GM18909 (cell line): ENCODE measurements at regions not wholly inside any gene's neighbourhood (a gene's known extent, or its start where the extent isn't known, plus 50 kb on each side); places are given as distances from the start of the nearest gene placed in this dataset.
A peak's percentile ranks its signal among the peaks of the same experiment; 100 is the strongest.
"Not testable (repeated sequence)": the region's sequence is repeated elsewhere in the genome, so short reads cannot be mapped to it uniquely, and the experiment has no call there.

Source experiments
- ATAC-seq: cut with Tn5 transposase; IDR thresholded peaks from one replicate; pipeline ENCODE4 v1.9.1; 2021; ENCODE audit warnings: mild to moderate bottlenecking; ENCODE audit not compliant: unreplicated experiment, poor library complexity

DNA sequence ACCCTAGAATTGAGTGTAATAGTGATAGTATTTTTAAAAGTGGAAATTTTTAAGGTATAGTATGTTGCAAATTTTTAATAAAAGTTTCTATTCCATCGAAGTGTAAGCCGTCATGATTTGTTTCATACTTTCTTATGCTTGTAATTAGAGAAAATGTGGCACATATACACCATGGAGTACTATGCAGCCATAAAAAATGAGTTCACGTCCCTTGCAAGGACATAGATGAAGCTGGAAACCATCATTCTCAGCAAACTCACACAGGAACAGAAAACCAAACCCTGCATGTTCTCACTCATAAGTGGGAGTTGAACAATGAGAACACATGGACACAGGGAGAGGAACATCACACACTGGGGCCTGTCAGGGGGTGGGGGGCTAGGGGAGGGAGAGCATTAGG, 350.9 kb downstream of the UTRN start:
- ATAC-seq = not testable (repeated sequence)

DNA sequence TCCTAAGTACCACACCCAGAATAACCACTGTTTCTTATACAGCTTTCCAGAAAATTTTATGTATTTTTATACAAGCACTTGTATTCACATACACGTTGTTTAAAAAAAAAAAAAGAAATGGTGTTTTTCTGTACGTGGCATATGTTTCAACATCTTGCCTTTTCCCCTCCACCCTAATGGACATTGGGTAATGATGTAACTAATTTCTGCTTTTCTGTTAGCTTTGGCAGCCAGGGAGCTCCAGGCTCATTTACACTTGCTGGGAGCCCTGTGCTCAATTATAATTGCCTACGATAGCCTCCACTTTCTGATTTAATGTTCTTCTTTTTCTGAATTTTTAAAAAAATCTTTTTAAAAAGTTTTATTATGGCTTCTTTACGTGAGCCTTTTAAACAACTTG, 352.4 kb downstream of the UTRN start:
- ATAC-seq = no peak

DNA sequence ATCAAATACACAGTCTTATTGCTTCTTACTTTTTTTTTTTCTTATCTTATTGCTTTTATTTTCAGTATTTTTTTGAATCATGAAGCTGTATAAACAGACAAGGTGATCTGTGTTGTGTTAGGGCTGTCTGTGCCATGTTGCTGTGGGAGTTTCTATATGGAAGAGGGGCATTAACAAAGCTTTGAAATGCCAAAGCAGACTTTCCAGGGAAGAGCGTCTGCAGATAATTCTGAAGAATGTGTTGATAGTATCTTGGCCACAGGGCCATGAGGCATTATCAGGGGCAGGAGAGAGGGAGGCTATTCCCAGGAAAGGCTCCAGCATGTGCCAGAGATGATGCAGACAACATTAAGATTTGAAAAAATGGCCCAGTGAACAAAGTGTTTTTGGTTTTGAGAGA, 354.5 kb downstream of the UTRN start:
- ATAC-seq = no peak

DNA sequence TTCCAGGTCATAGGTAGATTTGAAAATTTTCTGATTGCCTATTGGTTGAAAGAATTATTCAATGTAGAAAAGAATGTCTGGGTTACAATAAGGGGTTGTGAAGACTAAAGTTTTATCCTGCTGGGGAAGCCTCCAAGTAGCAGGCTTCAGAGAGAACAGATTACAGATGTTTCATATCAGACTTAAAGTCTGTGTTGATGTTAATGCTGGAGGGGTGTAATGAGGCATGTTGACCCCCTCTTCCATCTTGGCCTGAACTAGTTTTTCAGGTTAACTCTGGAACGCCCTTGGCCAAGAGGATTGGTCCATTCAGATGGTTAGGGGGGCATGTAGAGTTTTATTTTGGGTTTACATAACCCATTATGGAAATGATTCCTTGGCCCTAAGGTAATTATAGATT, 356.2 kb downstream of the UTRN start:
- ATAC-seq = no peak

DNA sequence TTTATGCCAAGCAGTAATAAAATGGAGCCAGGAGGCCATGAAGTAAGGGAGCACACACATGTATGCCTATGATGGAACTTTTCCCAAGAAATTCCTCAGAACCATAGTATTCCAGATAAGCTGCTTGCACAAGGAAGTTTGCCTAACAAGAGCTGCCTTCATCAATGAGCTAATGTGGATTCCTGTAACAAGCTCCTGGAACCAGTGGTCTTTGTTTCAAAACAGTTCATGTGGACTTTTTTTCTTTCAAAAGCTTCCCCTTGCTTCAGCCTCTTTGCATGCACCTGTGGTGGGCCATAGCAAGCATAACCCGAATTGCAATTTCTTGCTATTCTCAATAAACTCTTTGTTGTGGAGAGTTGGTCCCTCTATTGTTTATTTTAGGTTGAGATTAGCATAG, 359.6 kb downstream of the UTRN start:
- ATAC-seq = no peak

DNA sequence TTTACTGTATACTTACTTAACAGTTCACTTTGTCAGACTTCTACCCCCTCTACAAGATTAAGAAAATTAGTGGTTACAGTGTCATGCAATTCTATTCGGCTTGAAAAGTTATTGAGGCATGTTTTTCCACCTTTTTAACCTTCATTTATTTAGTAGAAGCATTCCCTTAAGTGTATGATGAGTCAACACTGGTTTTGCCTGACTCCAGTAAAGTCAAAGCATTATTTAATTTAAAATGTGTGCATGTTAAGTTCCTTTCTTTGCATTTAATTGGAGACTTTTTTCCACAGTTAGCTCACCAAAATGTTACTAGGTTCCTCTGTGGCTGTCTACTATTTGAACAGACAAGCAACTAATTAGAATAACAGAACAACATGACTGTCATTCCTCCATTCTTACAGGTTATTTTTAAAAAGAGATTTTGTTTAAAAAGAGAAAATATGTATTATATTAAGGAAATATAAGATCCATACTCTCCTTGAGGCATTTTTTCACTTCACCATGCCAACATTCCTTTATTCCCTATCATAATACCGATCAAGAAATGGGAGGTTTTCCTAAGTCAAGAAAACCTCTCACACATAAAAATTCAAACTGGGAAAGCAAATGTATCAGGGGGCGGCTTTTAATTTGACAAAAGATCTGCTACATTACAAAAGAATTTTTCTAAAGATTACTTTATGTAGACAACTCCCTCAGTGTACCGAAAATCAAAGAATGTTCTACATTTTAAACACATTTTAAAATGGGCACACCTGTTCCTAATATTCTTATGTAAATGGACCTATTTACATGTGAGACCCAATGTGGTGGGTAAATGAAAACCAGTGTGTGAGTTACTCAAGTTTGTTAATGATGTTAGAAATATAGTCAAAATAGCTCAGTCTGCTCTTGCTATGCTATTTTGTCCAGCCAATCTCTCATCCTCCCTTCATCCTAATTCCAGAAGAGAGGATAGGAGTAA, 361.2 kb downstream of the UTRN start:
- ATAC-seq = no peak

DNA sequence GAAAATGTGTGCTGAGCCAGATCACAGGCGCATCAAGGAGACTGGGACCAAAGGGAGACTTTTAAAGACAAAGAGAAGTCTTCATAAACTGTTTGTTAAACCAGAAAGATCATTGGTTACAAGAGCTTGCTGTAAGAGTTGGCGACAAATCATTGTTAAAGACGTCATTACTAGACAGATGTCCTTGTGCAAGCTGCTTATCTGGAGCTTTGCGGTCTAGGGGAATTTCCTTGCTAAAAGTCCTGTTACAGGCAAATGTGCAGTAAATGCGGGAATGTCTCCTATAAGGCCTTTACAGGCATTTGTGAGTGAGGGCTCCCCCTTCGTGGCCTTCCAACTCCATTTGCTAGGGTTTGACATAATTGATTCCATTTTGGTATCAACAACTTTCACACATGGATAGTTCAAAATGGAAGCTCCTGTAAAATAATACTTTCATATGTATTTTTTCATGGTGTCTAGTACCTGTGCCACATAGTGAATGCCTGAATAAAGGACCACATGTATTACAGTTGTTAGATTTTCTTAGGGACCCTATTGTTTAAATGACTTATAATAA, 362.4 kb downstream of the UTRN start:
- no peak for ATAC-seq

DNA sequence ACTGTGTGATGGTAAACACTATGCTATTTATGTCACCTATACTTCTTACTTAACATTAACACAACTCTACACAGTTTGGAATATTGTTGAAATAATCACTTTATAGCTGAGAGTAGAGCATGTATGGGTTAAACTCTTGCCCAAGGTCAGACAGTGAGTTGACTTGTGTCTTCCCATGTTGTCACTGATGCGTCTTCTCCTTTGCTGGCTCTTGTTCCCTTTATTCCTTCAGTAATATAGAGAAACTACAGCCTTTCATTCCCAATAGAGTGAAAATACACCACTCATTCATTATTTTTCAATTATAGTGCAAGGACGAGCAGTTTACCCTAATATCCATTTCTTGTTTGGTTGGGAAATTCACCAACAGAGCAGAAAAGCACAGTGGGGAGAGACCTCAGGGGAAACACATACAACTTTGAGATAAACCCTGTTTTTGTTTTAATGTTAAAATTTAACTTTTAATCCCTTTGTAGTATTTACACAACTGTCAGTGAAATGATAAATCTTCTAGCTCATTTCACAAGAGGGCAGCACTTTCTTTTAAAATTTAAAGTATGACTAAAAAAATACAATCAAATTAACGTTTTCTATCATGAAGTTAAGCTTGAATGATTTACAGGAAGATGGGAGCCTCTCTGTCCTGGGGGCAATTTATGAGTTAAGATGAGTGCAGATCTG, 363.0 kb downstream of the UTRN start:
- ATAC-seq = no peak

DNA sequence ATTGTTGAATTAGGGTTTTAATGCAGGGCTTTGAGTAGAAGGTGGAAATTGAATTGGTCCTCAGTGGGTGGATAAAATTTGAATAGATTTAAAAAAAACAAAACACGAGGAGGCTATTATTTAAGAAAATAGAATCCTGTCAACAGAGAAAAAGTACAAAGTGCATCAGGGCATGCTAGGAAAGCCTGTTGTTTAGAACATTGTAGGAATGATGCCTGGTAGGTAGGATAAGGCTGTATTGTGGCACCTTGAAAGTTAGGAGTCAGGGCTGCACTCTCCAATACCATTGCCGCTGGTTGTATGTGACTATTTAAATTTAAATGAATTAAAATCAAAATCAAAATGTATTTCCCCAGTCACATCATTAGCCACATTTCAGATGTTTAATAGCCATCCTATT, 363.9 kb downstream of the UTRN start:
- no peak for ATAC-seq

DNA sequence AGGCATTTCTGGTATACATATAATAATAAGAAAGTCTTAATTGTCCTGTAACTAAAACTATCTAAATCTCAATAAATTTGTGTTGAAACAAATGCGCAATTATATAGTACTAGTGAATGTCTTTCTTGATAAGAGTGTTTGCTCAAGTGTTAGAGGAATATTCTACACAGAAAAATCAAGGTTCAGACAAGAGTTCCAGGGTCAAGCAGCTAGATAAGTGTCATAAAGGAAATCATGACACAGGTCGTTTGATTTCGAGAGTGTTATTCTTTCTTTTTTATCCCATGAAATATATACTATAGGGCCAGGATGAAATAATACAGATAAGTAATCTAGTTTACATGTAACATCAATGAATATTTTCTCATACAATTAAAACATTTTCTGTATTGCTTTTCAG, 366.1 kb downstream of the UTRN start:
- no peak for ATAC-seq

DNA sequence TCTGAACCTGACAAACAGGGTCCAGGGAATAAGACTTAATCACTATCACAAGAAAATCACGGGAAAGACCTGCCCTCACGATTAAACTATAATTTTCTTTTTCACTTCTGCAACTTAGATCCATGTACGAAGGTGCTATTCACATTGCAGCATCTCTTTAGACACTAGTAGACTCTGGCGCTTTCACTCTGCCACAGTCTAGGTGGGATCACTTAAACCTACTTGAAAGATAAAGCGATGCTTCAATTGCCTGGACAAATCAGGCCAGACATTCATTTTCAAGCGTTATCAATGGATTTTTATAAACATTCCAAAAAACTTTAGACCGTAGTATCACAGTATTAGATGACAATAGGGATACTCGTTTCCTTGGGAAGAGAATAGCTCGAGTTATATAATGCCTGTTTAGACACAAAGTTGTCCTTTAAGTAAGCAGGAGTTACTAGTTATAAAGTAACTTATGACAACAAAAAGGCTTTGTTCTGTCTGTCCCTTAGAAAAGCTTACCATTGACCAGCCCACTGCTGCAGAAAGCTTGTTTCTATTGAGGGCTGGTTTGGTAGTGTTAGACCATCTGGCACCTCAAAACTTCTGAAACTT, 367.3 kb downstream of the UTRN start:
- ATAC-seq = no peak

DNA sequence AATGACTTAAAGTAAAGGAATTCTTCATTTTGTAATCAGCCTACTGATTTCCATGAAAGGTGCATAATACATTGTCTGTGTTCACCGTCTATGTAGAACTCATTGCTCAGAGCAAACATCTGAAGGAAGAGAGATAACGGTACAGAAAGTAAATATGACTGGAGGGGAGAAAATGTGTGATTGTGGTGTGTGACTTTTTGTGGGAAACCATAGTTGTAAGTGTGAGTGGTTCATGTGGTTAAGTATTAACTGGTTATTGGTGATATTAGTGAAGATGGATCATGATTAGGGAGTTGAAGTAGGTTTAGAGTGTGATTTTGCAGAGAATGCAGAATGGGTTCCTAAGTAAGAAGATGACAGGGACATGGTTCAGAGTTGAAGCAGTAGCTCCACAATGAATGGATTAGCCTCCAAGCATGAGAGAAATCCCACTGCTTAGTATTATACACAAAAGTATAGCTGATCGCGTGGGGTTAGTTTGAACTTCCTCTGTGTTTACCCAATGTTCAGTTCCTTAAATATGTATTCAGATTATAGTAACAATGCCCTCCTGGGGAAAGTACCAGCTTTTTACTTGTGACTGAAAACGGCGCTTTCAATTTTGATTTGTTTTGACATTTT, 368.9 kb downstream of the UTRN start:
- peak; percentile 93 for ATAC-seq

DNA sequence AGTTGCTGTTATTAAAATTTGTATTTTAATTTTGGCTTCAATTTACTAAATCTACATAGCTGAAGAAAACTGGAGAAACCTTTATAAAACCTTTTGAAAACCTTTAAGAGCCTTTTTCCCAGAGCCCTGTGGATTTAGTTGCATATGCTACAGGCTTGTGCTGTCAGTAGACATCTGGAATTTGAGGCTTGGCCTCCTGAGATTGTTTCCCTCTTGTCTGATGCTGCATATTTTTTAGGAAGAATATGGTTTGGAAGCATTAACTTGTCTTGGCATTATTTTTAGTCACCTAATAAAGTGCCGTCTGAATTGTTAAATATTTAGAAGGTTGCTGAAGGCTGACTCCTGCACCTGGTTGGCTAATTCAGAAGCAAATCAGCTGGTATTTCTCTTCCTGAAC, 369.4 kb downstream of the UTRN start:
- ATAC-seq = no peak

DNA sequence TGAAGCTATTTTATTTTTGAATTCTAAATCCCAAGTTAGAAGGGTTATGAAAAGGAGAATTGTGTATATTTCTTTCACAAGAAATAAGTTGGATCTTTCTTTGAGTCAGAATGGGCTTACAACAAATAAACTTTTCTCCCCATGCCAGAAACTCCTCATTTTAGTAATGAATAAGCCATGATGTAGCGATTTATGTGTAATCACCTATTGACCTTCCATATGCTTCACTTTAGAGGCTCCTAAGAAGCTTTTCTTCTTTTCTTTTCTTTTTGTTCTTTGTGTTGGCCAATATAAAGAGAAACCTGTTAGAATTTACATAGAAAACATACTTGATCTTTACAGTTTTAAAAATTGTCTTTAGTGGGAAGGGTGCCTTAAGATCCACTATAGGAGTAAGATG, 370.2 kb downstream of the UTRN start:
- no peak for ATAC-seq

DNA sequence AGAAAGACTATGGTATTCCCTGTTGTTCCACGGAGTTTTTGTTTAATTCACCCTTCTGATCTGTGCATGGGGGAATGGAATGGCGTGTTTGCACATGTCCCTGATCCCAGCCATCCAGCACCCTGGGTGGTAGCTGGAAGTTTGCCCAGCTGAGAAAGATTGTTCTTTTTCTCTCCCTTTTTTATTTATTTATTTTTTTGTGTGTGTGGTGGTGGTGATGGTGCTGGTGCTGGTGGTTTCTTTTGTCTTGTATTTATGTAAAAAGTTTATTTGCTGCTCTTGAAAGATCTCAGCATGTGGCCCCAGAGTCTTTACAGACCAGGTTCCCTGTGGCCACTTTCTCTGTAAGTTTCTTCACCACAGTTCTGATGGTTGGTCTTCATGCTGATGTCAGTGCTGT, 372.6 kb downstream of the UTRN start:
- ATAC-seq = no peak

DNA sequence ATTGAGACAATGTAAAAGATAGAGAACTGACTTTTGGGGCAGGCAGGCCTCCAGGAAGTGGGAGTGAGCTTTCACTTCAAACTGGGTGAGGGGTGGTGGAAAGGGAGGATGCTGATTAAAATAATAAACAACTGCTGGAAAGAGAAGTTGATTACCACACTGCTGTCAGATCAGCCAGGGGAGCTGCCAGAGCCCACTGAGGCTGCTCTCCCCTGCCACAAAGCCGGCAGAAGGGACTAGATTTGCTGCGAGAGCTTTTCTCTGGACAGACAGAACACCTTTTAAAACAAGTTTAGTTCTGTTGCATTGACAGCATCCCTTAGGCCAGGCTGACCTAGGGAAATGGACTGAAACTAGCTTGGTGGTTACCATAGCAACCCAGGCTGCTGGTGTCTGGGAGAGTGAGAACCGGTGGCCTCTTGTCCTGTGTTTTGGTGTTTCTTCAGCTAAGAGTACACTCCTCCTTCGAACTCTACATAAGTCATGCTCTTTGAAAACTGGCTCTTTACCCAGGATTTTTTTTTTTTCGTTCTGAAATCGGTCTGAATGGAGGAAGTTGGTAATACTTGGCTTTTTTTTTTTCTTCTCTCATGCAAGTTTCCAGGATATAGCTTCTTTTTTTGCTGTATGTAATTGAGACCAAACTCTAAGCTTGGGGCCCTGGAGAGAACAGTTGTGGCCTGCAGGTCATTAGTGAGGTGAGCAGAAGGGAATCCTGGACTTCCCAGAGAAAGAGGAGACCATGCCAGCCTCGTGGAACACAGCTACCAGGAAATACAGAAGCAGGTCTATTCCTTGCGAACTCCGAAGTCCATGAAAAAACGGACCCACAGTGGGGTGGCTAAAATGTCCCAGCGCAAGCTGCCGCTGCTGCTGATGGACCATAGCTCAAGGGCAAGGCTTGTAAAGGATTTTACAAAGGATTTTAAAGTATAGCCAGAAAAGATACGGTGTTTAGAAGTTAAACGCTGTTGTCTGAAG, 374.4 kb downstream of the UTRN start:
- peak; percentile 77 for ATAC-seq

DNA sequence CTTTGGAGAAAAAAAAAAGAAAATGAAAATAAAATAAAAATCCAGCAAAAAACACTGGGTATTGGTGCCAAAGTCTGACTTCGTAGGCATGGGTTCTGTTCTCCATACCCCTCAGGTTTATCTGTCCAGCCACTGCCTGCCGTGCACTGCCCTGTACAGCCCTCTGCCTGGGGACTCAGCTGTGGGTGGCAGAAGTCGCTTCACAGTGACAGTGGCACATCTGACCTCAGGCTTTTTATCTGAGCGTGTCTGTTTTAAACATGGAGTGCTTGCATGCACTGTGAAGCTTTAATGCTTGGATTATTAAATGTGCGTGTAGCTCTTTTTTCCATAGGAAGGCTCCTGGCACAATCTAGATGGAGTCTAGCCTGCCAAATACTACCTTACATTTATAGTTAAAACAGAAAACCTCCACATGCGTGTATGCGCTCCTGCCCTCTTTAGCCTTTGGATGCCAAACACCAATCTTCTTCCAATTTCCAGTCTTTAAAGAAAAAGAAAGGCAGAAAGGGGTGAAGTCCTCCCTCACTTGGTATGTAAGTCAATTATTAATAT, 375.5 kb downstream of the UTRN start:
- no peak for ATAC-seq

DNA sequence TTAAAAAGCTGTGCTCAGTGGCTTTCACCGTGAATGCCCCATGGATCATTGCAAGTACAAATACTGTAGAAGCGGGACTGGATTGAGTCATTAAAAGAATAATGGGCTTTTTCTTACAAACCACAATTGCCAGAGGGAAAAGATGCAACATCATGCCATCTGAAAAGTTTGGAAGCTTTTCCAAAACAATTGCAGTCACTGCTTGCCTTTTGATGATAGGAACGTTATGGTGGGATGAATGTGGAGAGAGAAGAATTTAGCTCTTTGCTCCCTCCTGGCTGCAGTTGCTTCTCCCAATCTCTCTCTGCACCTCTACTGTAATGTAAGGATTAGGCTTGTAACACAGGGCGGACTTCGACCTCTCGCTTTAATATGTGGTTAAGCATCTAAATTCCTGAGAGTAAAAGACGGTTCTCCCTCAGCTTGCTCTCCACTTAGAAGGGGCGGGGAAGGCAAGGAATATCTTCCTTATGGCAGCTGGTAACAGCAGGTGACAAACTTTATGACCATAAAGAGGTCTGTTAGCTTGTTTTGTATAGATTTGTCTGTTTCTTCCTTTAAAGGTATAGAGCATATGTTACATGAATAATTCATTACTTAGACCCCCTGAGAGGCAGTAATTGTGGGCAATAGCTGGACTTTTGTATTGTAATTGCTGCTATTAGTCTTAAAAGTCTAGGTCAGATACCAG, 376.1 kb downstream of the UTRN start:
- no peak for ATAC-seq
